K562 (cell line): ENCODE measurements at regions not wholly inside any gene's neighbourhood (a gene's known extent, or its start where the extent isn't known, plus 50 kb on each side); places are given as distances from the start of the nearest gene placed in this dataset.

Experiments used
- ATAC-seq: fragments of 200-7000 bp; cut with Tn5 transposase; 3 replicates; pipeline ENCODE4 v1.9.1; 2020; ENCODE audit warnings: moderate library complexity
- BruUV-seq: library from RNA; stranded (reverse); fragments of 400-500 nt; replicated peaks from 2 replicates; lab custom pipeline; 2021; lab: Mats Ljungman, UMichigan
- CTCF ChIA-PET: fragments of 300-600 bp; formaldehyde crosslinking; extraction: SDS; loops from one replicate; lab custom pipeline; 2021; ENCODE audit warnings: low intra/inter-chr PET ratio; lab: Yijun Ruan, JAX
- POLR2A ChIA-PET: fragments of 300-600, 350-650 bp; sonication (Branson Sonifier 250); formaldehyde crosslinking; extraction: SDS; loops from one replicate; lab custom pipeline; 2021; ENCODE audit warnings: antibody characterized with exemption, inconsistent platforms; lab: Yijun Ruan, JAX
- DNase-seq, 4 experiments: peaks; one replicate each; pipeline versions ENCODE4 v3.0.0 to v3.0.0-alpha.2; 2011 to 2018; ENCODE audit warnings: low spot score in 3 of 4, mixed read lengths in 3 of 4; ENCODE audit errors: extremely low read depth in 1 of 4
- FAIRE-seq: peaks from 2 replicates; lab custom pipeline; 2011; peaks lifted over from hg19 to GRCh38; lab: Jason Lieb, UNC
- H2AFZ ChIP-seq: 2 replicates; pipeline ENCODE4 v1.6.0; 2011; ENCODE audit warnings: low read depth, low read length, control low read depth, inconsistent platforms
- H3K27ac ChIP-seq: fragments of 200-600 bp; 3 replicates; pipeline ENCODE4 v1.8.0; 2011; ENCODE audit warnings: low read depth, mild to moderate bottlenecking, control low read depth, inconsistent platforms, low read length, moderate library complexity, mixed read lengths; ENCODE audit errors: extremely low read depth
- H3K27me3 ChIP-seq, 2 experiments: fragments of 300-600 bp in 1 of 2; 2 replicates in 1 of 2; 3 replicates in 1 of 2; pipeline versions ENCODE4 v1.6.0 to v1.8.0; 2011; ENCODE audit warnings: inconsistent platforms in 2 of 2, low read length in 2 of 2, mild to moderate bottlenecking in 1 of 2, mixed read lengths in 1 of 2, moderate library complexity in 1 of 2; ENCODE audit not compliant: control insufficient read depth in 2 of 2, insufficient read depth in 2 of 2
- H3K36me3 ChIP-seq: fragments of 300-600 bp; 3 replicates; pipeline ENCODE4 v1.8.0; 2011; ENCODE audit warnings: mild to moderate bottlenecking, low read length, inconsistent platforms; ENCODE audit not compliant: control insufficient read depth, insufficient read depth
- H3K4me1 ChIP-seq, 2 experiments: fragments of 200-600 bp in 1 of 2; replicated peaks in 1 of 2; 2 replicates in 1 of 2; 3 replicates in 1 of 2; pipeline versions ENCODE4 v1.5.1 to v1.8.0; 2011; ENCODE audit warnings: inconsistent platforms in 2 of 2, low read length in 2 of 2, mild to moderate bottlenecking in 1 of 2, mixed read lengths in 1 of 2, moderate library complexity in 1 of 2; ENCODE audit not compliant: control insufficient read depth in 2 of 2, insufficient read depth in 2 of 2
- H3K4me2 ChIP-seq: 2 replicates; pipeline ENCODE4 v1.6.1; 2011; ENCODE audit warnings: low read length, control low read depth, inconsistent platforms, mixed read lengths; ENCODE audit not compliant: insufficient read depth
- H3K4me3 ChIP-seq: fragments of 200-600 bp; sonication (generic), shearing (Covaris generic); 2 replicates; pipeline ENCODE4 v1.5.1; 2016; ENCODE audit warnings: control low read depth, inconsistent platforms
- H3K79me2 ChIP-seq: fragments of 200-600 bp; 3 replicates; pipeline ENCODE4 v1.8.0; 2011; ENCODE audit warnings: low read length, inconsistent platforms; ENCODE audit not compliant: control insufficient read depth, insufficient read depth
- H3K9ac ChIP-seq, 2 experiments: 2 replicates each; pipeline versions ENCODE4 v1.6.0 to v1.6.1; 2011; ENCODE audit warnings: low read depth in 2 of 2, low read length in 2 of 2, control low read depth in 1 of 2, inconsistent platforms in 1 of 2, mild to moderate bottlenecking in 1 of 2, mixed read lengths in 1 of 2; ENCODE audit not compliant: insufficient read depth in 1 of 2
- H3K9me1 ChIP-seq: one replicate; pipeline ENCODE4 v1.6.0; 2011; ENCODE audit warnings: inconsistent platforms, mild to moderate bottlenecking, low read length, moderate library complexity; ENCODE audit not compliant: control insufficient read depth, insufficient read depth
- H3K9me3 ChIP-seq: replicated peaks from 2 replicates; pipeline ENCODE4 v1.5.1; 2011; ENCODE audit warnings: low read depth, low read length, inconsistent platforms; ENCODE audit not compliant: control insufficient read depth, insufficient read depth
- H4K20me1 ChIP-seq: replicated peaks from 2 replicates; pipeline ENCODE4 v1.6.1; 2011; ENCODE audit warnings: low read length, inconsistent platforms, mixed read lengths; ENCODE audit not compliant: control insufficient read depth, insufficient read depth
- CAMTA2 ChIP-seq: fragments of 250-450 bp; sonication (Bioruptor Pico); conservative IDR thresholded peaks from 2 replicates; pipeline ENCODE4 v1.5.1; 2022
- FOXA3 ChIP-seq, 2 experiments: fragments of 450-650 bp in 1 of 2; sonication (generic) in 1 of 2; formaldehyde crosslinking; IDR thresholded peaks in 1 of 2; conservative IDR thresholded peaks in 1 of 2; 2 replicates each; pipeline versions ENCODE4 v1.4.0 to v1.8.0; 2020 to 2022; ENCODE audit warnings: mild to moderate bottlenecking in 2 of 2, missing genetic modification reagents in 1 of 2
- KAT7 ChIP-seq: sonication (generic); formaldehyde crosslinking; IDR thresholded peaks from 2 replicates; pipeline ENCODE4 v1.8.0; 2022; ENCODE audit warnings: missing genetic modification reagents, mild to moderate bottlenecking, borderline replicate concordance
- KHSRP ChIP-seq: fragments of 450-650 bp; IDR thresholded peaks from 2 replicates; pipeline ENCODE4 v1.6.1; 2017
- MBD2 ChIP-seq: sonication (generic); IDR thresholded peaks from 2 replicates; pipeline ENCODE4 v1.6.1; 2016; ENCODE audit warnings: low read depth, borderline replicate concordance
- NFIX ChIP-seq: fragments of 250-450 bp; sonication (Bioruptor Pico); IDR thresholded peaks from 2 replicates; pipeline ENCODE4 v1.4.0; 2020; ENCODE audit warnings: low read depth, mild to moderate bottlenecking, moderate library complexity
- POLR2AphosphoS5 ChIP-seq: IDR thresholded peaks from 2 replicates; pipeline ENCODE4 v1.6.1; 2011; ENCODE audit warnings: mild to moderate bottlenecking, low read depth, low read length, moderate library complexity; ENCODE audit not compliant: control insufficient read depth, insufficient read depth
- POLR3A ChIP-seq: IDR thresholded peaks from 2 replicates; pipeline ENCODE4 v1.6.1; 2011; ENCODE audit warnings: borderline replicate concordance, mild to moderate bottlenecking, moderate library complexity; ENCODE audit not compliant: insufficient read length, insufficient read depth; ENCODE audit errors: extremely low read depth
- RBM15 ChIP-seq: fragments of 200-400 bp; formaldehyde crosslinking; IDR thresholded peaks from 2 replicates; pipeline ENCODE4 v1.6.1; 2018; ENCODE audit warnings: mild to moderate bottlenecking, low read length, moderate library complexity; ENCODE audit not compliant: insufficient read depth
- RNF2 ChIP-seq: sonication (generic); IDR thresholded peaks from 2 replicates; pipeline ENCODE4 v1.6.1; 2016
- ZBTB7A ChIP-seq: IDR thresholded peaks from 2 replicates; pipeline ENCODE4 v1.6.1; 2011; ENCODE audit warnings: low read depth, mild to moderate bottlenecking, low read length, moderate library complexity, borderline replicate concordance; ENCODE audit not compliant: control insufficient read depth
- WGBS: fragments of 100-300 bp; shearing (Covaris generic); methylation state at CpG from one replicate; pipeline ENCODE4 v1.1.6; 2016; ENCODE audit warnings: low coverage, mixed read lengths; ENCODE audit not compliant: insufficient coverage; ENCODE audit errors: missing lambda C conversion rate; 5-methylcytosine and 5-hydroxymethylcytosine counted together
- in situ Hi-C: fragments of 300-500 bp; cut with MboI; formaldehyde crosslinking; loops from 4 replicates; pipeline ENCODE4 v1.15.0; 2018; ENCODE audit warnings: inconsistent platforms, mixed read lengths
- intact Hi-C: fragments of 100-400 bp; cut with micrococcal nuclease; formaldehyde crosslinking; loops from 2 replicates; pipeline ENCODE4 v1.14.2; 2022
- TF ChIP-seq, protein P1 (sequence below), 2 experiments: fragments of 450-650 bp; formaldehyde crosslinking in 1 of 2; IDR thresholded peaks; 2 replicates each; pipeline versions ENCODE4 v1.4.0 to v1.6.1; 2014 to 2020; ENCODE audit warnings: mild to moderate bottlenecking in 2 of 2, borderline replicate concordance in 1 of 2, low read depth in 1 of 2

DNA sequence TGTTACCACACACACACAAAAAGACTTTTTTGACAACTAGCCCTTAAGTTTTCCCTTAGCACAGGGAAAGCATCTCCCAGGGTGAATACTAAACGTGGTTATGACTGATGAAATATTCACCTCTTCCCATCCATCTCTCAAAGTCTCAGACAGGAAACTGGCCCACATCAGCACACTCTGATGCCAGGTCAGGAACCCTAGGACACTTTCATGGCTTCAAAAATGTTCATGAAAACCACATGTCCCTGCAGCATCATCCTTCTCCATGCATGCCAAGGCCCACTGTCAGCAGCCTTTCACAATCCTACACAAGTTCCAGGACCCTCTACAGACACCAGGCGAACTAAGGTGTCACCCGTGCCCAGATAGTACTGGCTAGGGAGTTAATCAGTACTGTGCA, 68.7 kb downstream of the DNTTIP2 start:
- no peak overlapping the region for H3K9ac ChIP-seq
- in situ Hi-C loops, result loop anchor here (10.0 kb wide), 1 partner anchor 366 kb away; the partner anchor contains the start of gene FNBP1L
- no peak for TF ChIP-seq KHSRP
- TF ChIP-seq NFIX, result no peak
- TF ChIP-seq FOXA3 (CRISPR knock-in tag; conservative IDR thresholded peaks at IDR 0.05 in 1 of 2, IDR thresholded peaks at IDR 0.05 in 1 of 2), result no peak
- TF ChIP-seq KAT7 (CRISPR knock-in tag), result no peak
- TF ChIP-seq POLR3A, result no peak
- no peak for TF ChIP-seq CAMTA2 (CRISPR knock-in tag)
- no peak for TF ChIP-seq POLR2AphosphoS5
- TF ChIP-seq ZBTB7A, result no peak
- TF ChIP-seq, protein P1, sequence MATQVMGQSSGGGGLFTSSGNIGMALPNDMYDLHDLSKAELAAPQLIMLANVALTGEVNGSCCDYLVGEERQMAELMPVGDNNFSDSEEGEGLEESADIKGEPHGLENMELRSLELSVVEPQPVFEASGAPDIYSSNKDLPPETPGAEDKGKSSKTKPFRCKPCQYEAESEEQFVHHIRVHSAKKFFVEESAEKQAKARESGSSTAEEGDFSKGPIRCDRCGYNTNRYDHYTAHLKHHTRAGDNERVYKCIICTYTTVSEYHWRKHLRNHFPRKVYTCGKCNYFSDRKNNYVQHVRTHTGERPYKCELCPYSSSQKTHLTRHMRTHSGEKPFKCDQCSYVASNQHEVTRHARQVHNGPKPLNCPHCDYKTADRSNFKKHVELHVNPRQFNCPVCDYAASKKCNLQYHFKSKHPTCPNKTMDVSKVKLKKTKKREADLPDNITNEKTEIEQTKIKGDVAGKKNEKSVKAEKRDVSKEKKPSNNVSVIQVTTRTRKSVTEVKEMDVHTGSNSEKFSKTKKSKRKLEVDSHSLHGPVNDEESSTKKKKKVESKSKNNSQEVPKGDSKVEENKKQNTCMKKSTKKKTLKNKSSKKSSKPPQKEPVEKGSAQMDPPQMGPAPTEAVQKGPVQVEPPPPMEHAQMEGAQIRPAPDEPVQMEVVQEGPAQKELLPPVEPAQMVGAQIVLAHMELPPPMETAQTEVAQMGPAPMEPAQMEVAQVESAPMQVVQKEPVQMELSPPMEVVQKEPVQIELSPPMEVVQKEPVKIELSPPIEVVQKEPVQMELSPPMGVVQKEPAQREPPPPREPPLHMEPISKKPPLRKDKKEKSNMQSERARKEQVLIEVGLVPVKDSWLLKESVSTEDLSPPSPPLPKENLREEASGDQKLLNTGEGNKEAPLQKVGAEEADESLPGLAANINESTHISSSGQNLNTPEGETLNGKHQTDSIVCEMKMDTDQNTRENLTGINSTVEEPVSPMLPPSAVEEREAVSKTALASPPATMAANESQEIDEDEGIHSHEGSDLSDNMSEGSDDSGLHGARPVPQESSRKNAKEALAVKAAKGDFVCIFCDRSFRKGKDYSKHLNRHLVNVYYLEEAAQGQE (IDR thresholded peaks at IDR 0.05; ENCODE audit: borderline replicate concordance), result no peak
- TF ChIP-seq, protein P1 (CRISPR knock-in tag; IDR thresholded peaks at IDR 0.05; ENCODE audit: low read depth), result no peak
- TF ChIP-seq RBM15, result no peak
- TF ChIP-seq RNF2, result no peak
- no peak for TF ChIP-seq MBD2

More for the DNA sequence above, 68.7 kb downstream of the DNTTIP2 start:
- ATAC-seq (no peak), DNase-seq (no peak), FAIRE-seq (no peak)
- H2AFZ ChIP-seq, result no peak overlapping the region
- peaks cover 6 to 10% of the 10 kb centered on the region in 2 experiments; a peak in 2 of 5 replicates for H3K27me3 ChIP-seq
- H3K27ac ChIP-seq, result no peak overlapping the region
- WGBS, result 14% methylated on average over 3 of the region's 3 CpGs
- intact Hi-C loops, result loop anchor here (5.0 kb wide), 2 partner anchors 73 to 503 kb away; no protein-coding TSS in a partner anchor
- no peaks in the 10 kb centered on the region for H3K79me2 ChIP-seq
- no peaks in the 10 kb centered on the region for H3K9me1 ChIP-seq
- no peaks in the 10 kb centered on the region for H3K9me3 ChIP-seq
- POLR2A ChIA-PET, result interaction anchor here (0.9 kb wide), 1 partner anchor 181 kb away, joined by 4 read pairs; no protein-coding TSS in a partner anchor
- H3K36me3 ChIP-seq, result no peaks in the 10 kb centered on the region
- no peak overlapping the region for H3K4me2 ChIP-seq
- no peaks in the 10 kb centered on the region for H4K20me1 ChIP-seq
- BruUV-seq, result no TSS peak
- H3K4me3 ChIP-seq, result no peak overlapping the region
- CTCF ChIA-PET, result interaction anchor here (1.6 kb wide), 1 partner anchor 180 kb away, joined by 11 read pairs; no protein-coding TSS in a partner anchor
- H3K4me1 ChIP-seq, result peaks cover 0 to 2% of the 10 kb centered on the region in 2 experiments; a peak in 3 of 5 replicates
